ENCODE measurements at regions not wholly inside any gene's neighbourhood (a gene's known extent, or its start where the extent isn't known, plus 50 kb on each side); places are given as distances from the start of the nearest gene placed in this dataset.

DNA sequence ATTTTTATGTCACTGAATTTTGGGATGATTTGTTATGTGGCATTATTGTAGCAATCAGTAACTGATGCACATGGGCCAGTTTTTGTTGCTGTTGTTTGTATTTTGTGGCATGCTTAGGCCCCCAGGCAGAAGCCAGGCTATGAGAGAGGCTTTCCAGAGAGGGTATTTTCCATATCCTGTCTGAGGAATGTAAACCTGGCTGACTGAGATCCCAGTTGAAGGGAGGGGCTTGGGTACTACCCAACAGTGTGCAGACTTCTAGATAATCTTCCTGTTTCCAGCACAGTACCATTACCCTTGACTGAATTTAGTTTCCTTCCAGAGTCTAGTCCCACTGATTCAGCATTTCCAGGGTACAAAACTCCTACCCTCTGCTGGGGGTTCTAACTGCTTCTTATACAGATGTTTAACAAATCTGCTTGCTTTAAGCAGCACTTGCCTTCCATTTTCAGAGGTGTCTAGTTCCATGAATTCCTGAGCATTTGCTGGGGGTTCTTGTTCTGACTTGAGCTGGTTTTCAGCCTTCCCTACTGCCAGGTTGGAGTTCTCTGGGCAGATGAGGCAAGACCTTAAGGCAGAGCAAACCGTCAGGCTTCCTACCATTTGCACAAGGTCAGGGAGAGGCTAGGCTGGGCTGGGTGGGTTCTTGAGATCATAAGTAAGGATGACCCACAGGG, 104.7 kb upstream of the EGFL6 start:
- ChIA-PET POLR2A (no interaction called here), CTCF (interaction anchor here (1.6 kb wide), 1 partner anchor 24 kb away, joined by 4 read pairs; no protein-coding TSS in a partner anchor)
- Histone ChIP-seq H3F3A (replicated peaks; ENCODE audit: insufficient read depth) (peaks cover 7% of the 10 kb centered on the region), H3K4me2 (no peak overlapping the region), H3K27me3 (ENCODE audit: insufficient read depth) (no peaks in the 10 kb centered on the region), H3K27ac (ENCODE audit: low read depth in 2 of 2, low read length in 1 of 2) (no peak overlapping the region), H4K20me1 (ENCODE audit: insufficient read depth) (no peaks in the 10 kb centered on the region), H3K79me2 (ENCODE audit: insufficient read depth) (no peaks in the 10 kb centered on the region), H2AFZ (ENCODE audit: low read depth) (no peak overlapping the region), H3K4me1 (ENCODE audit: control insufficient read depth in 1 of 2, insufficient read depth in 2 of 2, low read depth in 1 of 2, low read length in 1 of 2) (no peaks in the 10 kb centered on the region), H3K4me3 (ENCODE audit: low read depth in 2 of 2, low read length in 1 of 2) (no peak overlapping the region), H3K36me3 (replicated peaks in 1 of 2; ENCODE audit: control insufficient read depth in 1 of 2, insufficient read depth in 2 of 2, low read length in 1 of 2) (no peaks in the 10 kb centered on the region), H3K9me2 (no peaks in the 10 kb centered on the region), H3K9me3 (no peaks in the 10 kb centered on the region), H3K9ac (no peak overlapping the region)
- WGBS (ENCODE audit: low lambda C conversion rate): 79% methylated on average over 1 of the region's 1 CpG
- TF ChIP-seq TCF12 (IDR thresholded peaks at IDR 0.05): no peak
- no peak for DNase-seq

DNA sequence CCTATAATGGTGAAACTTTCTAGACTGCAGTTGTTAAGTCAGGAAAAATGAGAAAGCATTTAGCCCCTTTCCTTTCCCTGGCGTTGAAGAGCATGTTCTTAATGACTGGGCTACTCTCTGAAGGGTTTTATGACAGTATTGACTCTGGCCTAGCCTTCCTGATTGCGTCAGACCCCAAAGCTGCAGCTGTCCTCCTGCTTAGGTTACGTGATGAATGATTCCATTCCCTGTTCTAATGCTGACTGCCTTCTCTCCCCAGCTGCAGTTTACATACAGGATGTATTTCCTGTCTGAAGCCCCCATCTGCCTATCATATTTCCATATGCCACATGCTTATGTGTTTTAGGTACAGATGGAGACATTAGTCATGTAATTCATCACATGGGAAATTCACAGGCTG, 105.8 kb upstream of the EGFL6 start:
- Histone ChIP-seq H3K27me3 (ENCODE audit: insufficient read depth) (no peaks in the 10 kb centered on the region), H3K4me2 (no peak overlapping the region), H3K79me2 (ENCODE audit: insufficient read depth) (no peaks in the 10 kb centered on the region), H3K9me2 (no peaks in the 10 kb centered on the region), H3K27ac (ENCODE audit: low read depth in 2 of 2, low read length in 1 of 2) (peak overlapping the region; percentile 28 to 52), H3K9ac (no peak overlapping the region), H3F3A (replicated peaks; ENCODE audit: insufficient read depth) (peaks cover 7% of the 10 kb centered on the region), H3K4me1 (ENCODE audit: control insufficient read depth in 1 of 2, insufficient read depth in 2 of 2, low read depth in 1 of 2, low read length in 1 of 2) (no peaks in the 10 kb centered on the region), H2AFZ (ENCODE audit: low read depth) (0 out of 2 replicates have a peak overlapping the region, but pooled peaks have one; percentile 19), H3K4me3 (ENCODE audit: low read depth in 2 of 2, low read length in 1 of 2) (no peak overlapping the region), H4K20me1 (ENCODE audit: insufficient read depth) (no peaks in the 10 kb centered on the region), H3K9me3 (no peaks in the 10 kb centered on the region), H3K36me3 (replicated peaks in 1 of 2; ENCODE audit: control insufficient read depth in 1 of 2, insufficient read depth in 2 of 2, low read length in 1 of 2) (no peaks in the 10 kb centered on the region)
- CTCF ChIA-PET: interaction anchor here (1.2 kb wide), 1 partner anchor 517 kb away, joined by 5 read pairs; no protein-coding TSS in a partner anchor
- POLR2A ChIA-PET: no interaction called here
- DNase-seq: no peak
- WGBS (ENCODE audit: low lambda C conversion rate): 22% methylated on average over 3 of the region's 3 CpGs
- TF ChIP-seq YY1 (IDR thresholded peaks at IDR 0.05; ENCODE audit: low read depth): no peak
- TF ChIP-seq TEAD4 (IDR thresholded peaks at IDR 0.05; ENCODE audit: borderline replicate concordance, insufficient read depth): no peak
- TF ChIP-seq, protein P1, sequence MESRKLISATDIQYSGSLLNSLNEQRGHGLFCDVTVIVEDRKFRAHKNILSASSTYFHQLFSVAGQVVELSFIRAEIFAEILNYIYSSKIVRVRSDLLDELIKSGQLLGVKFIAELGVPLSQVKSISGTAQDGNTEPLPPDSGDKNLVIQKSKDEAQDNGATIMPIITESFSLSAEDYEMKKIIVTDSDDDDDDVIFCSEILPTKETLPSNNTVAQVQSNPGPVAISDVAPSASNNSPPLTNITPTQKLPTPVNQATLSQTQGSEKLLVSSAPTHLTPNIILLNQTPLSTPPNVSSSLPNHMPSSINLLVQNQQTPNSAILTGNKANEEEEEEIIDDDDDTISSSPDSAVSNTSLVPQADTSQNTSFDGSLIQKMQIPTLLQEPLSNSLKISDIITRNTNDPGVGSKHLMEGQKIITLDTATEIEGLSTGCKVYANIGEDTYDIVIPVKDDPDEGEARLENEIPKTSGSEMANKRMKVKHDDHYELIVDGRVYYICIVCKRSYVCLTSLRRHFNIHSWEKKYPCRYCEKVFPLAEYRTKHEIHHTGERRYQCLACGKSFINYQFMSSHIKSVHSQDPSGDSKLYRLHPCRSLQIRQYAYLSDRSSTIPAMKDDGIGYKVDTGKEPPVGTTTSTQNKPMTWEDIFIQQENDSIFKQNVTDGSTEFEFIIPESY (IDR thresholded peaks at IDR 0.05; ENCODE audit: borderline replicate concordance, low read depth): no peak
- no peak for TF ChIP-seq RAD21 (IDR thresholded peaks at IDR 0.05; ENCODE audit: low read length)
- TF ChIP-seq SMC3 (IDR thresholded peaks at IDR 0.05; ENCODE audit: low read depth, low read length): no peak
- no peak for TF ChIP-seq TAF1 (IDR thresholded peaks at IDR 0.05; ENCODE audit: borderline replicate concordance, low read depth, low read length)
- TF ChIP-seq GATA2 (CRISPR knock-in tag; IDR thresholded peaks at IDR 0.05): no peak
- TF ChIP-seq NFIC (IDR thresholded peaks at IDR 0.05; ENCODE audit: borderline replicate concordance): no peak
- TF ChIP-seq, protein P2, sequence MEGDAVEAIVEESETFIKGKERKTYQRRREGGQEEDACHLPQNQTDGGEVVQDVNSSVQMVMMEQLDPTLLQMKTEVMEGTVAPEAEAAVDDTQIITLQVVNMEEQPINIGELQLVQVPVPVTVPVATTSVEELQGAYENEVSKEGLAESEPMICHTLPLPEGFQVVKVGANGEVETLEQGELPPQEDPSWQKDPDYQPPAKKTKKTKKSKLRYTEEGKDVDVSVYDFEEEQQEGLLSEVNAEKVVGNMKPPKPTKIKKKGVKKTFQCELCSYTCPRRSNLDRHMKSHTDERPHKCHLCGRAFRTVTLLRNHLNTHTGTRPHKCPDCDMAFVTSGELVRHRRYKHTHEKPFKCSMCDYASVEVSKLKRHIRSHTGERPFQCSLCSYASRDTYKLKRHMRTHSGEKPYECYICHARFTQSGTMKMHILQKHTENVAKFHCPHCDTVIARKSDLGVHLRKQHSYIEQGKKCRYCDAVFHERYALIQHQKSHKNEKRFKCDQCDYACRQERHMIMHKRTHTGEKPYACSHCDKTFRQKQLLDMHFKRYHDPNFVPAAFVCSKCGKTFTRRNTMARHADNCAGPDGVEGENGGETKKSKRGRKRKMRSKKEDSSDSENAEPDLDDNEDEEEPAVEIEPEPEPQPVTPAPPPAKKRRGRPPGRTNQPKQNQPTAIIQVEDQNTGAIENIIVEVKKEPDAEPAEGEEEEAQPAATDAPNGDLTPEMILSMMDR (IDR thresholded peaks at IDR 0.05): no peak
- TF ChIP-seq, protein P3, sequence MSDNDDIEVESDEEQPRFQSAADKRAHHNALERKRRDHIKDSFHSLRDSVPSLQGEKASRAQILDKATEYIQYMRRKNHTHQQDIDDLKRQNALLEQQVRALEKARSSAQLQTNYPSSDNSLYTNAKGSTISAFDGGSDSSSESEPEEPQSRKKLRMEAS (IDR thresholded peaks at IDR 0.05; ENCODE audit: low read depth): peak; percentile 27; the same call in 1 of the 2 replicates
- peak in 1 of 2 experiments; percentile 56; a peak in 1 of 4 replicates for TF ChIP-seq EP300 (IDR thresholded peaks at IDR 0.05; ENCODE audit: borderline replicate concordance in 1 of 2, low read depth in 1 of 2, low read length in 1 of 2)
- TF ChIP-seq, protein P4, sequence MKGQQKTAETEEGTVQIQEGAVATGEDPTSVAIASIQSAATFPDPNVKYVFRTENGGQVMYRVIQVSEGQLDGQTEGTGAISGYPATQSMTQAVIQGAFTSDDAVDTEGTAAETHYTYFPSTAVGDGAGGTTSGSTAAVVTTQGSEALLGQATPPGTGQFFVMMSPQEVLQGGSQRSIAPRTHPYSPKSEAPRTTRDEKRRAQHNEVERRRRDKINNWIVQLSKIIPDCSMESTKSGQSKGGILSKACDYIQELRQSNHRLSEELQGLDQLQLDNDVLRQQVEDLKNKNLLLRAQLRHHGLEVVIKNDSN (IDR thresholded peaks at IDR 0.05; ENCODE audit: borderline replicate concordance, low read depth): no peak
- no peak for TF ChIP-seq MEF2A (IDR thresholded peaks at IDR 0.05; ENCODE audit: borderline replicate concordance, low read depth)
- no peak for TF ChIP-seq EZH2phosphoT487 (IDR thresholded peaks at IDR 0.05; ENCODE audit: borderline replicate concordance, low read depth)
- peak; percentile 87 for TF ChIP-seq TCF12 (IDR thresholded peaks at IDR 0.05)
- no peak for TF ChIP-seq GABPA (IDR thresholded peaks at IDR 0.05; ENCODE audit: low read depth)
- TF ChIP-seq FOXJ3 (CRISPR knock-in tag; IDR thresholded peaks at IDR 0.05): no peak
- TF ChIP-seq, protein P5, sequence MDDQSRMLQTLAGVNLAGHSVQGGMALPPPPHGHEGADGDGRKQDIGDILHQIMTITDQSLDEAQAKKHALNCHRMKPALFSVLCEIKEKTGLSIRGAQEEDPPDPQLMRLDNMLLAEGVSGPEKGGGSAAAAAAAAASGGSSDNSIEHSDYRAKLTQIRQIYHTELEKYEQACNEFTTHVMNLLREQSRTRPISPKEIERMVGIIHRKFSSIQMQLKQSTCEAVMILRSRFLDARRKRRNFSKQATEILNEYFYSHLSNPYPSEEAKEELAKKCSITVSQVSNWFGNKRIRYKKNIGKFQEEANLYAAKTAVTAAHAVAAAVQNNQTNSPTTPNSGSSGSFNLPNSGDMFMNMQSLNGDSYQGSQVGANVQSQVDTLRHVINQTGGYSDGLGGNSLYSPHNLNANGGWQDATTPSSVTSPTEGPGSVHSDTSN (IDR thresholded peaks at IDR 0.05): peak; percentile 67
- no peak for TF ChIP-seq MXI1 (IDR thresholded peaks at IDR 0.05; ENCODE audit: low read depth, low read length)
- no peak for TF ChIP-seq JUND (IDR thresholded peaks at IDR 0.05)
- TF ChIP-seq, protein P6, sequence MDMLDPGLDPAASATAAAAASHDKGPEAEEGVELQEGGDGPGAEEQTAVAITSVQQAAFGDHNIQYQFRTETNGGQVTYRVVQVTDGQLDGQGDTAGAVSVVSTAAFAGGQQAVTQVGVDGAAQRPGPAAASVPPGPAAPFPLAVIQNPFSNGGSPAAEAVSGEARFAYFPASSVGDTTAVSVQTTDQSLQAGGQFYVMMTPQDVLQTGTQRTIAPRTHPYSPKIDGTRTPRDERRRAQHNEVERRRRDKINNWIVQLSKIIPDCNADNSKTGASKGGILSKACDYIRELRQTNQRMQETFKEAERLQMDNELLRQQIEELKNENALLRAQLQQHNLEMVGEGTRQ (IDR thresholded peaks at IDR 0.05; ENCODE audit: borderline replicate concordance, low read depth, low read length): no peak
